ENCODE measurements at regions not wholly inside any gene's neighbourhood (a gene's known extent, or its start where the extent isn't known, plus 50 kb on each side); places are given as distances from the start of the nearest gene placed in this dataset.

GRCh38 chr6:90401933-90402830 is 105.5 kb upstream of the BACH2 start:
- Histone ChIP-seq H3K4me1 (no peaks in the 10 kb centered on the region), H3K27me3 (no peaks in the 10 kb centered on the region), H3K36me3 (no peaks in the 10 kb centered on the region), H3K4me3 (no peak overlapping the region), H3K9me3 (no peaks in the 10 kb centered on the region), H3K27ac (no peak overlapping the region)
- intact Hi-C loops (cut with DNase I): no loop called here
- TF ChIP-seq, protein P1, sequence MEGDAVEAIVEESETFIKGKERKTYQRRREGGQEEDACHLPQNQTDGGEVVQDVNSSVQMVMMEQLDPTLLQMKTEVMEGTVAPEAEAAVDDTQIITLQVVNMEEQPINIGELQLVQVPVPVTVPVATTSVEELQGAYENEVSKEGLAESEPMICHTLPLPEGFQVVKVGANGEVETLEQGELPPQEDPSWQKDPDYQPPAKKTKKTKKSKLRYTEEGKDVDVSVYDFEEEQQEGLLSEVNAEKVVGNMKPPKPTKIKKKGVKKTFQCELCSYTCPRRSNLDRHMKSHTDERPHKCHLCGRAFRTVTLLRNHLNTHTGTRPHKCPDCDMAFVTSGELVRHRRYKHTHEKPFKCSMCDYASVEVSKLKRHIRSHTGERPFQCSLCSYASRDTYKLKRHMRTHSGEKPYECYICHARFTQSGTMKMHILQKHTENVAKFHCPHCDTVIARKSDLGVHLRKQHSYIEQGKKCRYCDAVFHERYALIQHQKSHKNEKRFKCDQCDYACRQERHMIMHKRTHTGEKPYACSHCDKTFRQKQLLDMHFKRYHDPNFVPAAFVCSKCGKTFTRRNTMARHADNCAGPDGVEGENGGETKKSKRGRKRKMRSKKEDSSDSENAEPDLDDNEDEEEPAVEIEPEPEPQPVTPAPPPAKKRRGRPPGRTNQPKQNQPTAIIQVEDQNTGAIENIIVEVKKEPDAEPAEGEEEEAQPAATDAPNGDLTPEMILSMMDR (IDR thresholded peaks at IDR 0.05): no peak
- TF ChIP-seq POLR2AphosphoS5 (IDR thresholded peaks at IDR 0.05; ENCODE audit: insufficient read depth in 1 of 2, low read depth in 1 of 2): no peak
- no peak for DNase-seq (ENCODE audit: extremely low spot score in 2 of 2)

DNA sequence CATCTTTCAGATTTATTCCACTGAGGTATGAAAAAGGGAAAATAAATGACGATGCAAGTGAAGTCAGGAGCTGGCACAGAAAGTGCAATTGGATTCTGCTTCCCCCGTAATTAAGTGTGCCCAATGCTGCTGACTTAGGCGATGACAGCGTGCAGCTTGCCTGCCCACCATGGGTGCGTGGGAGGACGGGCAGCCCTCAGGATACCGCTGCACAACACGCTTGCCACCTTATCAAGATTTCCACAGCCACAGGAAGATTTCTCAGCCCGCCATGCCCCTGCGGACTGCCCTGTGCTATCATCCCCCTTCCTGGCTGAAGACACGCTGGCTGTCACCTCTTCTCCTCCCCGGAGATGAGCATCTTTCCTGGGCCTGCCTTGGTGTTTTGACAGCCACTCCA is 103.3 kb upstream of the BACH2 start:
- intact Hi-C loops (cut with DNase I): no loop called here
- Histone ChIP-seq H3K27me3 (no peaks in the 10 kb centered on the region), H3K9me3 (no peaks in the 10 kb centered on the region), H3K36me3 (no peaks in the 10 kb centered on the region), H3K4me3 (no peak overlapping the region), H3K27ac (no peak overlapping the region), H3K4me1 (no peaks in the 10 kb centered on the region)
- no peak for TF ChIP-seq POLR2A (IDR thresholded peaks at IDR 0.05)
- TF ChIP-seq, protein P1 (IDR thresholded peaks at IDR 0.05): no peak
- no peak for TF ChIP-seq POLR2AphosphoS5 (IDR thresholded peaks at IDR 0.05; ENCODE audit: insufficient read depth in 1 of 2, low read depth in 1 of 2)
- DNase-seq (ENCODE audit: extremely low spot score in 2 of 2): no peak

GRCh38 chr6:90397929-90398674 is 101.5 kb upstream of the BACH2 start:
- no peak for DNase-seq (ENCODE audit: extremely low spot score in 2 of 2)

GRCh38 chr6:90397047-90397446 is 100.4 kb upstream of the BACH2 start:
- H3K4me3 ChIP-seq: no peak overlapping the region
- intact Hi-C loops (cut with DNase I): no loop called here
- TF ChIP-seq POLR2A (IDR thresholded peaks at IDR 0.05): no peak
- TF ChIP-seq, protein P1 (IDR thresholded peaks at IDR 0.05): no peak
- TF ChIP-seq POLR2AphosphoS5 (IDR thresholded peaks at IDR 0.05; ENCODE audit: insufficient read depth in 1 of 2, low read depth in 1 of 2): no peak
- H3K4me1 ChIP-seq: no peaks in the 10 kb centered on the region
- no peak for DNase-seq (ENCODE audit: extremely low spot score in 2 of 2)
- no peaks in the 10 kb centered on the region for H3K9me3 ChIP-seq
- no peak overlapping the region for H3K27ac ChIP-seq
- H3K36me3 ChIP-seq: no peaks in the 10 kb centered on the region
- H3K27me3 ChIP-seq: no peaks in the 10 kb centered on the region

More at GRCh38 chr6:90397929-90398674, 101.5 kb upstream of the BACH2 start:
- intact Hi-C loops (cut with DNase I): no loop called here
- TF ChIP-seq, protein P1 (IDR thresholded peaks at IDR 0.05): no peak
- no peak for TF ChIP-seq POLR2AphosphoS5 (IDR thresholded peaks at IDR 0.05; ENCODE audit: insufficient read depth in 1 of 2, low read depth in 1 of 2)
- H3K27ac ChIP-seq: no peak overlapping the region
- no peaks in the 10 kb centered on the region for H3K9me3 ChIP-seq
- H3K27me3 ChIP-seq: no peaks in the 10 kb centered on the region
- H3K4me1 ChIP-seq: no peaks in the 10 kb centered on the region
- no peak overlapping the region for H3K4me3 ChIP-seq
- no peaks in the 10 kb centered on the region for H3K36me3 ChIP-seq
